H9 (cell line): ENCODE measurements at regions not wholly inside any gene's neighbourhood (a gene's known extent, or its start where the extent isn't known, plus 50 kb on each side); places are given as distances from the start of the nearest gene placed in this dataset.

Experiments
- DNase-seq: peaks from one replicate; pipeline ENCODE4 v3.0.0-alpha.2; 2017
- H2AFZ ChIP-seq: one replicate; pipeline ENCODE4 v1.6.1; 2013; ENCODE audit warnings: mild to moderate bottlenecking, low read length, control low read depth, moderate library complexity
- H2AK5ac ChIP-seq: 2 replicates; pipeline ENCODE4 v1.6.1; 2013; ENCODE audit warnings: low read length, control low read depth, mixed read lengths; ENCODE audit not compliant: insufficient read length
- H2BK120ac ChIP-seq: one replicate; pipeline ENCODE4 v1.6.1; 2013; ENCODE audit warnings: low read depth, mild to moderate bottlenecking, low read length, control low read depth, inconsistent platforms; ENCODE audit not compliant: poor library complexity, severe bottlenecking
- H2BK12ac ChIP-seq: 2 replicates; pipeline ENCODE4 v1.6.1; 2013; ENCODE audit warnings: low read length, control low read depth, mixed read lengths, low read depth; ENCODE audit not compliant: insufficient read length
- H2BK15ac ChIP-seq: 2 replicates; pipeline ENCODE4 v1.6.1; 2013; ENCODE audit warnings: low read depth, low read length, control low read depth
- H2BK20ac ChIP-seq: one replicate; pipeline ENCODE4 v1.6.1; 2013; ENCODE audit warnings: low read depth, mild to moderate bottlenecking, low read length, control low read depth, inconsistent platforms; ENCODE audit not compliant: poor library complexity, severe bottlenecking
- H2BK5ac ChIP-seq: 2 replicates; pipeline ENCODE4 v1.6.1; 2013; ENCODE audit warnings: low read length, control low read depth, mixed read lengths; ENCODE audit not compliant: insufficient read length
- H3K14ac ChIP-seq: 2 replicates; pipeline ENCODE4 v1.6.1; 2013; ENCODE audit warnings: low read length, control low read depth; ENCODE audit not compliant: insufficient read depth
- H3K18ac ChIP-seq: 2 replicates; pipeline ENCODE4 v1.6.1; 2013; ENCODE audit warnings: low read depth, mild to moderate bottlenecking, mixed read lengths, low read length, control low read depth; ENCODE audit not compliant: insufficient read length
- H3K23ac ChIP-seq: 2 replicates; pipeline ENCODE4 v1.6.1; 2013; ENCODE audit warnings: low read length, control low read depth, mixed read lengths, low read depth; ENCODE audit not compliant: insufficient read length
- H3K23me2 ChIP-seq: 2 replicates; pipeline ENCODE4 v1.6.1; 2013; ENCODE audit warnings: low read depth, mild to moderate bottlenecking, mixed read lengths, low read length, control low read depth; ENCODE audit not compliant: insufficient read length, poor library complexity, severe bottlenecking
- H3K27ac ChIP-seq: 2 replicates; pipeline ENCODE4 v1.5.1; 2013; ENCODE audit warnings: low read length, control low read depth, mixed read lengths, low read depth; ENCODE audit not compliant: insufficient read length
- H3K27me3 ChIP-seq: 2 replicates; pipeline ENCODE4 v1.6.1; 2013; ENCODE audit warnings: low read length, control low read depth, inconsistent platforms; ENCODE audit not compliant: insufficient read depth
- H3K4ac ChIP-seq: 2 replicates; pipeline ENCODE4 v1.6.1; 2013; ENCODE audit warnings: low read depth, mild to moderate bottlenecking, control low read depth, inconsistent platforms, low read length, moderate library complexity
- H3K4me1 ChIP-seq: 2 replicates; pipeline ENCODE4 v1.6.1; 2013; ENCODE audit warnings: low read length, control low read depth, inconsistent platforms; ENCODE audit not compliant: insufficient read depth
- H3K4me2 ChIP-seq: 2 replicates; pipeline ENCODE4 v1.6.1; 2013; ENCODE audit warnings: low read length, control low read depth, mixed read lengths; ENCODE audit not compliant: insufficient read length, insufficient read depth
- H3K56ac ChIP-seq: 2 replicates; pipeline ENCODE4 v1.6.1; 2013; ENCODE audit warnings: low read depth, mild to moderate bottlenecking, mixed read lengths, low read length, control low read depth; ENCODE audit not compliant: insufficient read length
- H3K79me1 ChIP-seq: 2 replicates; pipeline ENCODE4 v1.6.1; 2013; ENCODE audit warnings: low read depth, mild to moderate bottlenecking, moderate library complexity, low read length, control low read depth, inconsistent platforms; ENCODE audit not compliant: insufficient read depth, poor library complexity, severe bottlenecking
- H3K79me2 ChIP-seq: 2 replicates; pipeline ENCODE4 v1.6.1; 2013; ENCODE audit warnings: low read length, control low read depth, inconsistent platforms; ENCODE audit not compliant: insufficient read depth
- H3K9ac ChIP-seq: 2 replicates; pipeline ENCODE4 v1.6.1; 2013; ENCODE audit warnings: low read length, control low read depth, mixed read lengths; ENCODE audit not compliant: insufficient read length; ENCODE audit errors: extremely low read depth
- H3K9me3 ChIP-seq: one replicate; pipeline ENCODE4 v1.6.1; 2013; ENCODE audit warnings: low read depth, low read length, inconsistent platforms; ENCODE audit not compliant: control insufficient read depth
- H3T11ph ChIP-seq: one replicate; pipeline ENCODE4 v1.6.1; 2013; ENCODE audit warnings: mild to moderate bottlenecking, low read length, control low read depth, inconsistent platforms
- H4K20me1 ChIP-seq: one replicate; pipeline ENCODE4 v1.6.1; 2013; ENCODE audit not compliant: control insufficient read depth, insufficient read length, insufficient read depth
- H4K5ac ChIP-seq: 2 replicates; pipeline ENCODE4 v1.6.1; 2013; ENCODE audit warnings: low read depth, mild to moderate bottlenecking, mixed read lengths, low read length, control low read depth; ENCODE audit not compliant: insufficient read length
- H4K8ac ChIP-seq: replicated peaks from 2 replicates; pipeline ENCODE4 v1.6.1; 2013; ENCODE audit warnings: low read length, control low read depth, mixed read lengths, low read depth; ENCODE audit not compliant: insufficient read length
- H4K91ac ChIP-seq: 2 replicates; pipeline ENCODE4 v1.6.1; 2013; ENCODE audit warnings: low read depth, mild to moderate bottlenecking, moderate library complexity, mixed read lengths, low read length, control low read depth; ENCODE audit not compliant: insufficient read length
- H3K27ac Mint-ChIP-seq, 3 experiments: 2 replicates in 2 of 3; 3 replicates in 1 of 3; pipeline ENCODE4 v1.8.0; 2020 to 2021; ENCODE audit warnings: mixed read lengths in 3 of 3, mild to moderate bottlenecking in 1 of 3, moderate library complexity in 1 of 3
- H3K27me3 Mint-ChIP-seq: 2 replicates; pipeline ENCODE4 v1.8.0; 2021; ENCODE audit warnings: low read depth, mild to moderate bottlenecking, moderate library complexity, mixed read lengths
- H3K36me3 Mint-ChIP-seq, 3 experiments: 2 replicates in 2 of 3; 3 replicates in 1 of 3; pipeline ENCODE4 v1.8.0; 2020 to 2021; ENCODE audit warnings: low read depth in 3 of 3, mixed read lengths in 3 of 3; ENCODE audit not compliant: insufficient read depth in 1 of 3
- H3K4me1 Mint-ChIP-seq, 2 experiments: 2 replicates each; pipeline ENCODE4 v1.8.0; 2020; ENCODE audit warnings: mixed read lengths in 2 of 2
- H3K4me3 Mint-ChIP-seq, 2 experiments: 2 replicates in 1 of 2; 3 replicates in 1 of 2; pipeline ENCODE4 v1.8.0; 2020 to 2021; ENCODE audit warnings: mild to moderate bottlenecking in 2 of 2, mixed read lengths in 2 of 2, moderate library complexity in 1 of 2
- H3K9me3 Mint-ChIP-seq, 2 experiments: 2 replicates in 1 of 2; 3 replicates in 1 of 2; pipeline ENCODE4 v1.8.0; 2020; ENCODE audit warnings: mild to moderate bottlenecking in 2 of 2, mixed read lengths in 2 of 2, moderate library complexity in 1 of 2
- CTCF ChIP-seq: fragments of 200-600 bp; sonication (generic); conservative IDR thresholded peaks from 3 replicates; pipeline ENCODE4 v1.8.0; 2021; ENCODE audit warnings: antibody characterized with exemption, mild to moderate bottlenecking
- WGBS: extraction: QIAGEN DNeasy Blood & Tissue Kit; methylation state at CpG from one replicate; pipeline ENCODE4 v1.1.7; 2013; ENCODE audit warnings: missing lambda C conversion rate, low lambda C conversion rate, mixed read lengths; ENCODE audit not compliant: insufficient read length; ENCODE audit errors: extremely low coverage; 5-methylcytosine and 5-hydroxymethylcytosine counted together

GRCh38 chr3:166191411-166191810 is 354.2 kb upstream of the BCHE start:
- Histone ChIP-seq H3T11ph (no peak overlapping the region), H3K23ac (no peak overlapping the region), H3K79me2 (no peaks in the 10 kb centered on the region), H2BK5ac (no peak overlapping the region), H3K23me2 (no peaks in the 10 kb centered on the region), H4K91ac (no peak overlapping the region), H4K20me1 (no peaks in the 10 kb centered on the region), H3K79me1 (no peaks in the 10 kb centered on the region), H2AFZ (no peak overlapping the region), H3K56ac (no peak overlapping the region), H2AK5ac (no peak overlapping the region), H4K5ac (no peak overlapping the region), H4K8ac (no peak overlapping the region), H3K4me2 (no peak overlapping the region), H3K4ac (no peak overlapping the region), H3K14ac (no peak overlapping the region), H3K27ac (no peak overlapping the region), H2BK20ac (no peak overlapping the region), H3K9me3 (no peaks in the 10 kb centered on the region), H2BK12ac (no peak overlapping the region), H3K27me3 (no peaks in the 10 kb centered on the region), H2BK120ac (no peak overlapping the region), H3K4me1 (no peaks in the 10 kb centered on the region; the same call in 1 of the 2 replicates), H2BK15ac (no peak overlapping the region), H3K9ac (no peak overlapping the region), H3K18ac (no peak overlapping the region)
- Mint-ChIP-seq H3K4me1 (peaks cover 9% of the 10 kb centered on the region in 2 experiments), H3K9me3 (no peaks in the 10 kb centered on the region), H3K27me3 (no peaks in the 10 kb centered on the region), H3K4me3 (no peak overlapping the region), H3K27ac (no peak overlapping the region), H3K36me3 (no peaks in the 10 kb centered on the region)
- no peak for TF ChIP-seq CTCF
- WGBS, result no CpG with 5 or more reads among the region's 2 CpGs
- no peak for DNase-seq
